ENCODE measurements at regions not wholly inside any gene's neighbourhood (a gene's known extent, or its start where the extent isn't known, plus 50 kb on each side); places are given as distances from the start of the nearest gene placed in this dataset.

- TF ChIP-seq CTCF (IDR thresholded peaks at IDR 0.05; ENCODE audit: low read depth, low read length) (no peak), POLR2A (IDR thresholded peaks at IDR 0.05; ENCODE audit: extremely low read depth, insufficient read length) (no peak)
- TF ChIP-seq, protein P1, sequence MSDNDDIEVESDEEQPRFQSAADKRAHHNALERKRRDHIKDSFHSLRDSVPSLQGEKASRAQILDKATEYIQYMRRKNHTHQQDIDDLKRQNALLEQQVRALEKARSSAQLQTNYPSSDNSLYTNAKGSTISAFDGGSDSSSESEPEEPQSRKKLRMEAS (IDR thresholded peaks at IDR 0.05; ENCODE audit: low read depth, low read length): no peak
These were observed 326.6 kb upstream of the PRICKLE1 start for GRCh38 chr12:42916143-42916542.
